ACC112 (cell line): ENCODE measurements at regions not wholly inside any gene's neighbourhood (a gene's known extent, or its start where the extent isn't known, plus 50 kb on each side); places are given as distances from the start of the nearest gene placed in this dataset.
"Not testable (repeated sequence)": the region's sequence is repeated elsewhere in the genome, so short reads cannot be mapped to it uniquely, and the experiment has no call there.

Source experiments
- H2AFZ ChIP-seq: fragments of 200-600 bp; sonication (generic); one replicate; pipeline ENCODE4 v1.6.0; 2017; ENCODE audit warnings: antibody characterized with exemption, low read length; ENCODE audit not compliant: unreplicated experiment
- H3K27ac ChIP-seq: fragments of 200-600 bp; sonication (generic); 2 replicates; pipeline ENCODE4 v1.5.1; 2014; ENCODE audit warnings: low read depth, mild to moderate bottlenecking, antibody characterized with exemption, low read length, moderate library complexity
- H3K27me3 ChIP-seq: fragments of 200-600 bp; sonication (generic); 2 replicates; pipeline ENCODE4 v1.6.1; 2014; ENCODE audit warnings: mild to moderate bottlenecking, antibody characterized with exemption, low read length, moderate library complexity, mixed read lengths; ENCODE audit not compliant: insufficient read depth
- H3K36me3 ChIP-seq: fragments of 200-600 bp; sonication (generic); 2 replicates; pipeline ENCODE4 v1.6.1; 2016; ENCODE audit warnings: mild to moderate bottlenecking, antibody characterized with exemption, low read length, moderate library complexity, mixed read lengths; ENCODE audit not compliant: insufficient read depth
- H3K4me1 ChIP-seq: fragments of 200-600 bp; sonication (generic); one replicate; pipeline ENCODE4 v1.6.1; 2016; ENCODE audit warnings: low read length, mixed read lengths; ENCODE audit not compliant: insufficient read depth, unreplicated experiment, control insufficient read depth
- H3K4me3 ChIP-seq: fragments of 200-600 bp; sonication (generic); 2 replicates; pipeline ENCODE4 v1.5.1; 2014; ENCODE audit warnings: mild to moderate bottlenecking, low read depth, low read length
- H3K79me2 ChIP-seq: fragments of 200-600 bp; sonication (generic); one replicate; pipeline ENCODE4 v1.6.0; 2016; ENCODE audit warnings: low read length; ENCODE audit not compliant: control insufficient read depth, unreplicated experiment, insufficient read depth

- Histone ChIP-seq H3K4me1 (peaks cover 7% of the 10 kb centered on the region), H3K27me3 (no peaks in the 10 kb centered on the region), H3K79me2 (no peaks in the 10 kb centered on the region), H3K27ac (no peak overlapping the region), H2AFZ (no peak overlapping the region), H3K36me3 (no peaks in the 10 kb centered on the region), H3K4me3 (no peak overlapping the region)
Observed at GRCh38 chr6:140478631-140479030, 1104.2 kb upstream of the CITED2 start.

GRCh38 chr6:140475086-140475485, 1100.6 kb upstream of the CITED2 start:
- Histone ChIP-seq H3K79me2 (no peaks in the 10 kb centered on the region), H3K27me3 (no peaks in the 10 kb centered on the region), H3K4me1 (no peaks in the 10 kb centered on the region), H3K4me3 (no peak overlapping the region), H2AFZ (no peak overlapping the region), H3K27ac (no peak overlapping the region), H3K36me3 (no peaks in the 10 kb centered on the region; the same call in 1 of the 2 replicates)

- peaks cover 20% of the 10 kb centered on the region for H3K4me1 ChIP-seq
- H3K36me3 ChIP-seq: 0 out of 2 replicates have a peak, but pooled peaks cover 10% of the 10 kb centered on the region
- H3K27me3 ChIP-seq: no peaks in the 10 kb centered on the region
- H3K4me3 ChIP-seq: no peak overlapping the region
- peak overlapping the region; percentile 51 for H2AFZ ChIP-seq
- no peak overlapping the region for H3K27ac ChIP-seq
- H3K79me2 ChIP-seq: no peaks in the 10 kb centered on the region
Observed at GRCh38 chr6:140464720-140465119, 1090.3 kb upstream of the CITED2 start.

- Histone ChIP-seq H3K79me2 (no peaks in the 10 kb centered on the region), H2AFZ (peak overlapping the region; percentile 8), H3K36me3 (0 out of 2 replicates have a peak, but pooled peaks cover 3% of the 10 kb centered on the region), H3K27ac (peak overlapping the region; percentile 97), H3K4me3 (peak overlapping the region; percentile 55; the same call in 1 of the 2 replicates), H3K4me1 (peaks cover 20% of the 10 kb centered on the region), H3K27me3 (no peaks in the 10 kb centered on the region)
Observed at GRCh38 chr6:140463312-140463710, 1088.9 kb upstream of the CITED2 start.

- Histone ChIP-seq H2AFZ (peak overlapping the region; percentile 79), H3K4me1 (peaks cover 20% of the 10 kb centered on the region), H3K27me3 (no peaks in the 10 kb centered on the region), H3K4me3 (peak overlapping the region; percentile 55), H3K36me3 (0 out of 2 replicates have a peak, but pooled peaks cover 3% of the 10 kb centered on the region), H3K27ac (peak overlapping the region; percentile 97), H3K79me2 (no peaks in the 10 kb centered on the region)
Observed at GRCh38 chr6:140462453-140463311, 1088.2 kb upstream of the CITED2 start.

- peak overlapping the region; percentile 97 for H3K27ac ChIP-seq
- no peaks in the 10 kb centered on the region for H3K79me2 ChIP-seq
- peaks cover 20% of the 10 kb centered on the region for H3K4me1 ChIP-seq
- H2AFZ ChIP-seq: peak overlapping the region; percentile 20
- H3K4me3 ChIP-seq: no peak overlapping the region
- no peaks in the 10 kb centered on the region for H3K27me3 ChIP-seq
- H3K36me3 ChIP-seq: 0 out of 2 replicates have a peak, but pooled peaks cover 2% of the 10 kb centered on the region
Observed at GRCh38 chr6:140462076-140462452, 1087.6 kb upstream of the CITED2 start.

GRCh38 chr6:140460267-140460666, 1085.8 kb upstream of the CITED2 start:
- no peaks in the 10 kb centered on the region for H3K36me3 ChIP-seq
- no peaks in the 10 kb centered on the region for H3K27me3 ChIP-seq
- no peak overlapping the region for H2AFZ ChIP-seq
- H3K4me1 ChIP-seq: peaks cover 20% of the 10 kb centered on the region
- no peaks in the 10 kb centered on the region for H3K79me2 ChIP-seq
- H3K27ac ChIP-seq: no peak overlapping the region
- no peak overlapping the region for H3K4me3 ChIP-seq

GRCh38 chr6:140459209-140459608, 1084.8 kb upstream of the CITED2 start:
- Histone ChIP-seq H3K27ac (no peak overlapping the region), H3K27me3 (no peaks in the 10 kb centered on the region), H3K79me2 (no peaks in the 10 kb centered on the region), H2AFZ (no peak overlapping the region), H3K4me1 (peaks cover 20% of the 10 kb centered on the region), H3K4me3 (no peak overlapping the region), H3K36me3 (no peaks in the 10 kb centered on the region)

GRCh38 chr6:140446241-140446640, 1071.8 kb upstream of the CITED2 start:
- H3K27ac ChIP-seq: peak overlapping the region; percentile 57; the same call in 1 of the 2 replicates
- no peaks in the 10 kb centered on the region for H3K79me2 ChIP-seq
- H3K36me3 ChIP-seq: no peaks in the 10 kb centered on the region
- H3K4me1 ChIP-seq: peaks cover 18% of the 10 kb centered on the region
- H3K27me3 ChIP-seq: no peaks in the 10 kb centered on the region
- H3K4me3 ChIP-seq: no peak overlapping the region
- H2AFZ ChIP-seq: no peak overlapping the region

GRCh38 chr6:140445474-140446004, 1071.1 kb upstream of the CITED2 start:
- no peaks in the 10 kb centered on the region for H3K36me3 ChIP-seq
- H3K4me3 ChIP-seq: peak overlapping the region; percentile 14; the same call in 1 of the 2 replicates
- peak overlapping the region; percentile 57 for H3K27ac ChIP-seq
- no peaks in the 10 kb centered on the region for H3K79me2 ChIP-seq
- H3K27me3 ChIP-seq: no peaks in the 10 kb centered on the region
- peak overlapping the region; percentile 70 for H2AFZ ChIP-seq
- H3K4me1 ChIP-seq: peaks cover 25% of the 10 kb centered on the region

GRCh38 chr6:140443112-140443511, 1068.7 kb upstream of the CITED2 start:
- H3K79me2 ChIP-seq, H3K27ac ChIP-seq, H2AFZ ChIP-seq, H3K27me3 ChIP-seq, H3K36me3 ChIP-seq, H3K4me3 ChIP-seq: not testable (repeated sequence)
- H3K4me1 ChIP-seq: peaks cover 36% of the 10 kb centered on the region
